HG02759 (cell line): ENCODE measurements at regions not wholly inside any gene's neighbourhood (a gene's known extent, or its start where the extent isn't known, plus 50 kb on each side); places are given as distances from the start of the nearest gene placed in this dataset.

ENCODE experiments used
- ATAC-seq: cut with Tn5 transposase; IDR thresholded peaks from one replicate; pipeline ENCODE4 v1.9.1; 2021; ENCODE audit warnings: mild to moderate bottlenecking, moderate library complexity; ENCODE audit not compliant: unreplicated experiment

DNA sequence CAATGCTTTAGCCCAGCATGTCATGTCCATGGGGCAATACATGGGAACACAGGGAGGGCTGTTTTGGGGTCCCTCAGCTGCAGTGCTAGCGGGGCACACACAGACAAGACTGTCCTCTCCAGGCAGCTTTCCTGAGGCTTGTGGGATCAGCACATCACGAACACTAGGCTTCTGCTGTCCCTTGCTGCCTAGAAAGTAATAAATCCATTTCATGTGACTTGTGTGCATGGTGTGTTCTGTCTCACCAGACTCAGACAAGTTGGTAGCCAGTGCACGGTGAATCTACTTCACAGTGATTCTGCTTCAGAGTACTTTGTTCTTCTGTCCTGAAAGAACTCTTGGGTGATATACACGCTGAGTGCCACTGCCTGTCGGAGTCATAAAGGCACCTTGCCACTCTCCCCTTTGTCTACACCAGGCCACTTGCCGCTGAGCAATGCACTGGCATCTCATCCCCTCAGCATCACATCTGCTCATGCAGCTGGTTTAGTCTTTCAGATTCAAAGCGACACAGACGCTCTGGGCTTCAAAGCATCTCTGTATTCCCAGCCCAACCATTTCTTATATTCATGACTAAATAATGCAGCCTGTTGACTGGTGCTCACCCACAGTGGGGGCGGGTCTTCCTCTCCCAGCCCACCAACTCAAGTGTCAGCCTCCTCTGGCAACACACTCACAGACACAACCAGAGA, 95.2 kb upstream of the COX10 start:
- no peak for ATAC-seq

DNA sequence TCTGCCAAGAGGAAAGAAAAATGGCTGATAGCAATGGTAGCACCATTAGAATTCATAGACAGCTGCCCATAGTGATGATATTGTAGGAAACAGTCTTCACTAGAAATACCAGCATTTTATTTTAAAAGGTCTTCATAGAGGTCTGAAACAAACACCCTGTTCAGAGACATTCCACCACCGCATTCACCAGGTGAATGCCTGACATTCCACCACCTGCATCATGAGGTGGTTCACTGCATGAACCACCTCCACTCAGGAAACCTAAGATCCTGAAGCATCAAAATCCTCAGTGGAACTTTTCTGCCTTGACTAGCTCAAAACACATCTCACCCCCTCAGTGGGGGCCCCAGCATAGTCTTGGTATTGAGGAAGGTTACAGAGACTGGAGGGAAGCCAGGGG, 91.5 kb upstream of the COX10 start:
- ATAC-seq = no peak

DNA sequence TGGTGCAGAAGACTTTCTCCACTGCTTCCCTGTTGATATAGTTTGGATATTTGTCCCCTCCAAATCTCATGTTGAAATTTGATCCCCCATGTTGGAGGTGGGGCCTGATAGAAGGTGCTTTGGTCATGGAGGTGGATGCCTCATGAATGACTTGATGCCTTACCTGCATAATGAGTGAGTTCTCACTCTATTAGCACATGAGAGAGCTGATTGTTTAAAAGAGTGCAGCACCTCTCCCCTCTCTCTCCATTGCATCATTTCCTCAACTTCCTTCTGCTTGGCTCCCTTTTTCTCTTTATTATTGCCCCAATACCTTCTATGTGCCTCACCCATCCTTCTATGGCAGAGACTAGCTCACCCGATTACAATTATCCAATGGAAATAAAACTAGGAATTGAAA, 90.8 kb upstream of the COX10 start:
- ATAC-seq = no peak

DNA sequence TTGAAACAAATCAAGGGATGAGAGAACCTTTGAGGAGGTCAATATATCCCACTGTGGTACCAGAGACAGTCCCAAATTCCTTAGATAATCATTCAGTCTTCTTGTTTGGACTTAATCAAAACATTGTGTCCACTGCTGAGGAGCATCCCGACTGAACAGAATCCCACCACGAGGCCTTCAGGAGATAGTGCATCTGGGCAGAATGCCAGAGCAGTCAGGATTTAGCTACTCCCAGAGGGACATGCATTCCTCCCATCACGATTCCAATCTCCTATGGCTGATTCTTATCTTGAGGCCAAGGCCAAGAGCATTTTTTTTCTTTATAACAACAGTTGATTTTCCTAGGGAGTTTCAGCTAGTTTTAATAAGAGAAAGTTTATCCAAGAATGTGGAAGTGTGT, 87.4 kb upstream of the COX10 start:
- ATAC-seq = no peak

DNA sequence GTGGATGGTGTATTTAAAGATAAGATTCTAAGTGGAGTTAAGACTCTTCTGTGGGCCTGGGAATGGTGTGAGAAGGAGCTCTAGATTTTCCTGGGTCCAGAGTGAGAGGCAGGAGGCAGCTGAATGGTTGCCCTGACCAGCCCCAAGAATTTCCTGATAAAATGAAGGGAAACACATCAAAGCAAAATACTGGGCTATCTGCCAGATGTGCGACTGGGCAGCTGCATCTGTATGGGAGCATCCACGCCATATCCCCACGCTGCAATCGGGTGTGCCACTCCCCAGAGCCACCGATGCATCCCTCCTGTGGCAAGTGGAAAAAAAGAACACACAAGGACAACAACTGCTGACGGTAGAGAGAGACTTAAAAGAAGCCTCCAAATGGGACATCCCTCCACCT, 84.3 kb upstream of the COX10 start:
- ATAC-seq = no peak

DNA sequence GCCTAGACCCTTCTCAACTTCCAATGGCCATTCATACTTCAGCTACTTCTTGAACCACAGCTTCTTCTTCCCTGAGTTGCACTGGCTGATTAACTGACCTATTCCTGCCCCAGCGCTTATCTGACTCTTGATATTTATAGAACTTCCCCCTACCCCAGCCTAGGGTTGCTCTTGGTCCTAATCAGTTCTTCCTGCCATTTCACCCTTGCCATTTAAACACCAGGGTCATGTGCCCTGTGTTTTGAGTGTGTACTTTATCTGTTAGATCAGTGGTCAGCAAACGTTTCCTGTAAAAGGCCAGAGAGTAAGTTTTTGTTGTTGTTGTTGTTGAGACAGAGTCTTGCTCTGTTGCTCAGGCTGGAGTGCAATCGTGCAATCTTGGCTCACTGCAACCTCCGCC, 82.4 kb upstream of the COX10 start:
- no peak for ATAC-seq

DNA sequence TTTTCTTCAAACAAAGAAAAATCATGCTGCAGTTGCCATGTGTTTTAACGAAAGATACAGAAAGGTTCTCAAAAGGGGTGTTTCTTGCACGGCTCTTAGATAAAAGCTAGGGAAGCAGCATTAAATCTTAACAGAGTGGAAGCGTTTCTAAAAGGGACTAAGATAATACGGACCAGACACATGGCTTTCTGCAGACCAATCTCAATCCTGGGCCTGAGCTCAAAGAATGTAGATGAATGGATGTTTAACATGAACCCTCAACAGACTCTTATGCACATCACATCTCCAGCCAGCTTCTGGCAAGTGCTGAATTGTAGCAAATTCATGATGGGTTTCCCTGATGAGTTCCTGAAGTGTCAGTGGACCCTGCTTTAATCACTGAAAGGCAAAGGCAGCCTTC, 80.2 kb upstream of the COX10 start:
- ATAC-seq = no peak

DNA sequence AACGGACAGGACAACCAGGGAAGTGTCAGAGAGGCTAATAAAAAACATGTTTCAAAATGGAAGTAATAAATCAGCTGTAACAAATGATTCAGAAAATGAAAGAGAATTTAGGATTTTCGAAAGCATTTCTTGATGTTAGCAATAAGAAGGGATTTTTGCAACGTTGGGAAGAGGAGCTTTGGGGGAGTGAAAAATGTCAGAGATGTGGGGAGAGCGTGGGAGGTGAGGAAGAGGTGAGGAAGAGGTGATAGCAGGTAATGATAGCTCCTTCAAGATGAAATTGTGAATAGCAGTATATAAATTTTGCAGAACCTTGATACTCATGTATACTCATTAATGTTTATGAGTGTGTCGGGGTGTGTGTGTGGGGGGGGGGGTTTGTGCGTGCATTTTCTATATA, 76.2 kb upstream of the COX10 start:
- ATAC-seq = no peak

DNA sequence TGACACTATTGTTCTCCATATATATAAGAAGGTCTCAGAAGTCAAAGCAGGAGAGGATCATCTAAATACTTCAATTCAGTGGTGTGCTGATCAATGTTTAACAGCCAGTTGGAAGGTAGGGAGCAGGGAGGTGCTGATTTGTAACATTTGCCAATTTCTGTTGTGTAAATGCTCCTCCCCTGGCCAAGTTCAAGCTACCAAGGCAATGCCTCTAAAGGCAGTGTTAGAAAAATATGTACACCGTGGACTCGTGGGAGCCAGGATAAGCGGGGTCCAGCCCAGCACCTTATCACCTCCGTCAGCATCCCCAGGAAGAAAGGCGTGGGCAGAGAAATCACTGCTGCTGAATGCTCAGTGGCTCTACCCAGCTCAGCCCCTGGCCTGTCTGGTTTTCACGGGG, 75.3 kb upstream of the COX10 start:
- ATAC-seq = no peak

DNA sequence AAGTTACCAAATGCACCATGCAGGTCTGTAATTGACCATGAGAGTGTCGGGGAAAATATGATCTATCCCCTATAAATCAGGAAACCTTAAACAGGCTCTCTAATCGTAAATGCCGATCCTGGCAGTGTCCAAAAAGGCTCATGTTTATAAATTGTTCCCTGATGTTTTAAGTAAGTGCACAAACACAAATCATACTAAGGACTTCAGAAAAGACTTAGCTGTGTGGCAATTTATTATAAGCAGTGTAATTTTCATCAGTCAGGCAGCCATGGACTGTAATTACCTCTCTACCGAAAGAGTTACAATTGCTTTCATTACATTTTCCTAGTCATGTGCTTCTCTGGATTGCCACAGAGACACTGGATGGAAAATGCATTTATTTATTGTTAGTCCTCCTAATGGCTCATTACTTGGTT, 73.4 kb upstream of the COX10 start:
- ATAC-seq = no peak

DNA sequence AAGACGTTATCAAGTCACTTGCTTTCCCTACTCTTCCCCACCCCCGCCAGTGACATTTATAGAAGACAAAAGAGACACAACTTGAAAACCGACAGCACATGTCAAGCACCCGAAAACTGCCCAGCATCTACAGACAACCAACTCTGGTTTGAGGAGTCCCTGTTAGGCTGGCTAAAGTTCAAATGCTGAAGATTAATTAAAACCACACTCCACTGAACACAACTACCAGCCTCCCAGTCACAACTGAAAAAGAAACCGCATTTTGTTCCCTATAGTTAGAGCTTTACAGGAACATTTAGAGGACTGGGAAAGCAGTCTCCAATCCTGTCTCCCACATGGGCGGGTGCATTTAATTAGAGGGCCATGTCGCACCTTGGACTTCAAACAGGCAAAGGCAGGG, 73.0 kb upstream of the COX10 start:
- ATAC-seq = no peak

DNA sequence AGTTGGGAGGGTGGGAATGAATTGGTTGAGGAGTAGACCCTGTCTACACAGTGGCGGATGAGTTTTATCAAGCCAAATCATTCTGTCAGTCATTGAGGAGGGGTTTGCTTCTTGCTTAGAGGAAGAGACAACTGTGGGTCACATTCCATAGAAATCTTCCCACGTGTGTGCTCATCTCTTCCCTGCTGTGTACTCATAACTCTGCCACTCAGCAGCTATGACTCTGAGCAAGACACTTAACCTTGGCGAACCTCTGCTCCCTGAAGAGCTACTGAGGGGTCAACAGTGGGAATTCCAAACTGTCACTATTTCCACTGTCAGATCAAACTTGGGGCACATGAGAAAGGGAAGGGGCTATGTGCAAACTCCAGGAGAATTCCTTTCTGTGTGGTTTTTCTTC, 72.6 kb upstream of the COX10 start:
- no peak for ATAC-seq

DNA sequence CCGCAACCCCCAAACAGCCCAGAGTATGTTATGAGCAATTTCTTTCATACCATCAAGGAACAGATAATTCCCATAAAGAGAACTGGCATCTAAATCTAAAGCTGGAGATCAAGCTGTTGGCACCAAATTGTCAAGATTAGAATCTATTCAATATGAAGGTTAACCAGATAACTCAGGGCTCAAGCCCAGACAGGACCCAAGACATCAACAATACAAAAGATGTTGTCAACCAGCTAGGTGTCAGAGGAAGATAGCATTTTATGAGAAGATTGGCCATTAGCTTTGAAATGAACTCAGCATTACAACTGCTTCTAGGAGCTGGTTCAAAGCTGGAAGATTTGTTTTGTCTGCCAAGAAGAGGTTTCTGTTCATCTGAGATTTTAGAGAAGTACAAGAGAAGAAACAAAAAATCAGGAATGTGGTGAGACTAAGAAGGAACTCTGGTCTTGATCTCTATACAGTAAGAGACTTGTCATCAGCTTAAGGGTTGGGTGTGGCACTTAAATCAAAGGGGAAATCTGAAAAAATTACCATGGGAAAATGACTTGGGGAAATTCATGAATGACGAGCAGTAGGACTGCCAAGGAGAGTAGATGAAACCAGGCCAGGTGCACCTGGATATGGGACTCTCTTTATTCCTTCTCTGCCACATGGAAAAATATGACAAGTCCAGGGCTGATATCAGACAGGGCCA, 64.2 kb upstream of the COX10 start:
- ATAC-seq = no peak

DNA sequence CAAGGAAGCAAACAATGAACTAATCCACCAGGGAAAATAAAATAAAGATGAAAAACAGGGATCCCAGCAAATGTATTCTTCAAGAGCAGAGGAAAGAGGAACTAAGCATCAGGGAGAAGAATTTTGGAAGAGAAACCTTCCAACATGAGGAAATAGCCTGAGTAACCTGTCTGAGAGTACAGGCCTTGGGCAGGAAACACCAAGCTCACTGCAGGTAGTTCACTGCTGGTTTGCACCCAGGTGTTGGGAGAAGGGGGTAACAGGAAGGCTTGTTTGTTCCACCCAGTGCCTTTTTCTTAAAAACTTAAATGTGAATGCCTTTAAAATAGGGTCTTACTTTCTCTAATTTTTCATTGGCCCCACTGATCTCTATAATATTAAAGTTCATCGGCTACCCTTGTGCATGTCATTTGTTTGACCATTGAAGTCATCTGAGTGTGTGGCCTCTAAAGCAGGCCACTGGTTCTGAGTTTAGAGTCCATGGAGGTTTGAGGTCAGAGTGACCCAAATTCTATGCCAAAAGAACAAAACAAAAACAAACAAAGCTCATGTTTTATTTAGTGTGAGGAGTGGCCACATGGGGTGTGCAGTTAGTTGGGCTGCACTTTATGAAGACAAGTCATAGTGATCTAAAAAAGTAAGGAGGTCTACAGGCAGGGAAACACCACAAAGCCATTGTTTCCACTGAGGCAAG, 62.9 kb upstream of the COX10 start:
- no peak for ATAC-seq

DNA sequence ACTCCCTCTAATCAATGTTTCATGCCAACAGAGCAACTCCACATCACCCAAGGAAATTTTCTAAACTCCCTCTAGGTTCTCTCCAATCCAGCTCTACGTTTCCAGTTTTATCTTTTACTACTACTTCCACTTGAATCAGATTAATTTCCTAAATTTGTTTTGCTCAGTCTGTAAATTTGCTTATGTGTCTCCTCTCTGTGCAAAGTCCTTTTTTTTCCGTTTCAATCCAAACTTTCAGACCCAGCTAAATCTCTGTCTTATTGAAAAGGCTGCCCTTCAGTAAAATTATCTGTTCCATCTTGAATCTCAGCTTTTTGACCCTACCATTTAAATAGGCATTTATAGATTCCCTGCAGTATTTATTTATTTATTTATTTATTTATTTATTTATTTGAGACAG, 61.4 kb upstream of the COX10 start:
- ATAC-seq = no peak

DNA sequence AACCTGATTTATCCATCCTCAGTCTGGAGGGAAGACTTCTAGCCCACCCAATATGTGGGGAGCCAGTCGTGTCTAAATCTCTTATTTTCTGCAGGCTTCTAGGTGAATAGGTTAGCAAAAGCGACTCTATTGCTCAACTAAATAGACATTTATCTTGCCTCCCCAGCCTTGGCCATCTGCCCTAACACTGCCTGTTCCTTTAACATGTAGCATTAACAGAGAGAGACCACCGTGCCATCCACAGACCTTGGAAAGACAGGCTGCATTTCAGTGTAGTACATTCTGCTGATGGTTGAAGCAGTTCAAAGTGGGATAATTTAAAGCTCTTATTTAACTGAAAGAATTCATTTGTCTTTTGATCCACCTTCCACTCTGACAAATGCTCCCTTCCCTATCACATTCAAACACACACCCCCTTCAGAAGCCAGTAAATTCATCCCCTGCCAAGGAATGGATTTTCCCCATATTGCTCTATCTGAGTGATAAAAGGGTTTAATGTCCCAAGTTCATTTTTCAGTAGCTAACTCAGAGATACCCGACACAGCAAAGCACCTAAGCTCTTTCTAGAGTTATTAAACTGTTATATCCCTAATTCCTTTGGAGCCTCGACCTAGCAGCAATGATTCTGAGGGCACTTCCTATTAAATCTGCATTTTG, 58.1 kb upstream of the COX10 start:
- no peak for ATAC-seq

DNA sequence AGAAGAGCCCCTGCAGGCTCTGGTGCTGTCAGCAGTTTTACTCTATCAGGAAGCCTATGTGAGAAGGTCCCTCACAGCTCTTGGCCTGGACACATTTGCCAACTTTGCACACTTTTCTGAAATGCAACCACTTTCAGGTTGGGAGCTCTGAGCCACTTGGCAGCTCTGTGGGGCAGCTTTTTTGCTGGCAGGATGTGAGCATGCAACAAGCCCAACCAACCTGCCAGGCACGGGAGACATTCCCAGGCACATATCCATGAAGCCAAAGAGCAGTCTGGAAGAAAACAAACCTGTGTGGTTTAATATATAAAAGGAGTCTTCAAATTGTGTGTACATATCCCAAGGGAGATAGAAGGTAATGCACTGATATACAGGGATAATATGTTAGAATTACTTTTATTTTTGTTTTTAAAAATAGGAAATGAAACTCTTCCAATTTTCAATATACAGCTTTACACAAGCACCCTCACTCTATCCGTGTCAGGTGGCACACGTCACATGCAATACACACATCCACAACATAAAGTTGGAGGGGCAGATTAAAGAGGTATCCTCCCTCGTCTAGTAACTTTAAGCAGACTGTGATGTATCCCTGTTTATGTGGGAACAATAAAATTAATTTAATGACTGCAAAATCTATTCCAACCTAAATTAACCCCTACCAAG, 57.4 kb upstream of the COX10 start:
- no peak for ATAC-seq

DNA sequence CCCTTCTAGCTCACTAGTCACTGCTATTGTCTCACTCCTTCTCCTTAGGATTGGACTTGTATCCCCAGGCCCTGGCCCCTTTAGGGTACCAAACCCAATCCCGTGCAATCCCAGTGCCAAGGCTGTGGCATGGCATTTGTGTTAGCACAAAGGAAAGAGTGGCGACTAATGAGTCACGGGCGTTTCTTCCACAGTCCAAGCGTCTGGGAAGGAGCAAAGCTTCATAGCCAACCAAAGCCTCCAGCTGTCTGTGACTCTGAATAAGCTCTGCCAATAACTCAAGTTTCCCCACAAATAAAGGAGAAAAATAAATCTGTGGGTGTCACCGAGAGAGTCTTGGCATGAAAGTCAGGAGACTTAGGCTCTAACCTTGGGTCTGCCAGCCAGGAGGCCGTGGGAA, 54.6 kb upstream of the COX10 start:
- ATAC-seq = no peak

DNA sequence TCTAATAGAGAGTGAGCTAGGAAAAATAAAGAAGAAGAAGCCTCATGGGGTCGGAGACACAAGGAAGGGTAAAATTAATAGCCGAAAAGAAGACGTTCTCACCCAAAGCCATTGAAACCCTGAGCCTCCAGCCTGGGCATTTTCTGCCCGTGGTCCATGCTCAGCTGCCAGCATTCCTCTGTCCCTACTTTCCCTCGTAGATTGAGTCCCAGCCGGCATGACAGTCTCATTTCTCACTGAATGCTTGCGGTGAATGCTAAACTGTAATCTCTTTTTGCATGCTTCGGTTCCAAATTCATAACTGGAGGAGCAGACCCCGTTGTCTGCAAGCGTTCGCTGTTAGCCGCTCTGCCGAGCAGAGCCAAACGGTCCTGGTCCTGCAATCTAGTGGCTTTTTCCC, 54.0 kb upstream of the COX10 start:
- ATAC-seq = no peak

DNA sequence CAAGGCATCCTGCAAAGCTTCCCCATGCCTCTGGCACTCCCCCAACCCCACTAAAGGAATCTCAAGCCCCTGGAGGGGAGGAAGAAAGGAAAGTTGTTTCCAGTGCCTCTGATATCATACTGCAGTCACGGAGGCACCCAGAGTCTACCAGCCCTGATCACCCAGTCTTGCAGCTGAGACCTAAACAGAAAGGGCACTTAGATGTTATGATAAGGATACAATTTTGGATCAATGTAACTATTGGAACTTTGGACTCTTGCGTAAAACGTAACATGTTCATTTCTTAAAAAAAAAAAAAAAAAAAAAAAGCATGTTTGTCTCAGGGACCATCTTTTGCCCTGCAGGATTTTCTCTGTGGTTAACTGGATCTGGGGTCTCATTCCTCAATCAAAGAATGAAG, 52.4 kb upstream of the COX10 start:
- no peak for ATAC-seq

DNA sequence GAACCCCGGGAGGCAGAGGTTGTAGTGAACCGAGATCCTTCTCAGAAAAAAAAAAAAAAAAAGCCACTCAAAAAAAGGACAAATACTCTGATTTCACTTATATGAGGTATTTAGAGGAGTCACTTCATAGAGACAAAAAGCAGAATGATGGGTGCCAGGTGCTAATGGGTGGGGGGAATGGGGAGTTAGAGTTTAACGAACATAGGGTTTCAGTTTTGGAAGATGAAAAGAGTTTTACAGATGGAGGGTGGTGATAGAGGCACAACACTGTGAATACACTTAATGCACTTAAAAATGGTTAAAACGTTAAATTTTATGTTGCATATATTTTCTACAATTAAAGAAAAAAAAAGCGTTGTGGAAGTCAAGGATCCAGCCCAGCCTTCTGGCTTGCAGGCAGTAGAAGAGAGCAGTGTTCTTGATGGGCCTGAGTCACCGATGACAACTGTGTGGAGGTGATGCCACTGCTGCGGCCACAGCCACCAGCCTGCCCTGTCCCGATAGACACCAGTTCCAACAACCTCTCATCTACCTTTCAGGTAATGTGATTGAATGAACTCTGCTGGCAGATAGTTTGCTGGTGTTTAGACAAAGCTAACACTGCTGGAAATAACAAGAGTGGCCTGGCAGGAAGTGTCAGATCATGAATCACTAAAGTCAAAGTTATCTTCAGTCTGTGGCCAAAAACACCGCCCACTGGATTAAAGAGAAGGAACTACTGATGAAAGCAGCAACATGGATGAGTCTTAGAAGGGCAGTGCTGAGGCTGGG, 49.9 kb upstream of the COX10 start:
- ATAC-seq = no peak
